AG10803 (cell line): ENCODE measurements at regions not wholly inside any gene's neighbourhood (a gene's known extent, or its start where the extent isn't known, plus 50 kb on each side); places are given as distances from the start of the nearest gene placed in this dataset.

ENCODE experiments used
- DNase-seq: peaks from one replicate; pipeline ENCODE4 v3.0.0; 2010; ENCODE audit warnings: low read depth
- H3K4me3 ChIP-seq: 2 replicates; pipeline ENCODE4 v1.5.1; 2011; ENCODE audit warnings: mild to moderate bottlenecking, low read length, control low read depth
- TF ChIP-seq, protein P1 (sequence below): conservative IDR thresholded peaks from 2 replicates; pipeline ENCODE4 v1.5.1; 2011; ENCODE audit warnings: mild to moderate bottlenecking, low read length, control low read depth, inconsistent platforms

DNA sequence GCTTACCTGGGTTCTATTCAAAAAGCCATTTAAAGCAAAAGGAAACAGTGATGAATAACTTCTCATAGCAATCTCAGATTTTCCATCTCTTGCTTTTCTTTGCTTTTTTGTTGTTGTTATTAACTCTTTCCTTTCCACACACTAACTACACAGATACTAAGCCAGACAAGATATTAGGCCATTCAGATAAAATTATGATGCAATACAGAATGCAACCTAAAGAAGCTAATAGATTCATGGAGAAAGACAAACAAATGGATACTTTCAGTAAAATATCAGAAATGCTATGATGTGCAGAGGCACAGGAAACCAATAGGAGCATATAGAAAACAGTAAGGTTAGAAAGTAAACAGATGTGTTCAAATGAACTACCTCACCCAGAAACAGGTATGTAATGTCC lies 597.0 kb upstream of the ITGA1 start:
- no peak for DNase-seq
- TF ChIP-seq, protein P1, sequence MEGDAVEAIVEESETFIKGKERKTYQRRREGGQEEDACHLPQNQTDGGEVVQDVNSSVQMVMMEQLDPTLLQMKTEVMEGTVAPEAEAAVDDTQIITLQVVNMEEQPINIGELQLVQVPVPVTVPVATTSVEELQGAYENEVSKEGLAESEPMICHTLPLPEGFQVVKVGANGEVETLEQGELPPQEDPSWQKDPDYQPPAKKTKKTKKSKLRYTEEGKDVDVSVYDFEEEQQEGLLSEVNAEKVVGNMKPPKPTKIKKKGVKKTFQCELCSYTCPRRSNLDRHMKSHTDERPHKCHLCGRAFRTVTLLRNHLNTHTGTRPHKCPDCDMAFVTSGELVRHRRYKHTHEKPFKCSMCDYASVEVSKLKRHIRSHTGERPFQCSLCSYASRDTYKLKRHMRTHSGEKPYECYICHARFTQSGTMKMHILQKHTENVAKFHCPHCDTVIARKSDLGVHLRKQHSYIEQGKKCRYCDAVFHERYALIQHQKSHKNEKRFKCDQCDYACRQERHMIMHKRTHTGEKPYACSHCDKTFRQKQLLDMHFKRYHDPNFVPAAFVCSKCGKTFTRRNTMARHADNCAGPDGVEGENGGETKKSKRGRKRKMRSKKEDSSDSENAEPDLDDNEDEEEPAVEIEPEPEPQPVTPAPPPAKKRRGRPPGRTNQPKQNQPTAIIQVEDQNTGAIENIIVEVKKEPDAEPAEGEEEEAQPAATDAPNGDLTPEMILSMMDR: no peak
- no peak overlapping the region for H3K4me3 ChIP-seq

DNA sequence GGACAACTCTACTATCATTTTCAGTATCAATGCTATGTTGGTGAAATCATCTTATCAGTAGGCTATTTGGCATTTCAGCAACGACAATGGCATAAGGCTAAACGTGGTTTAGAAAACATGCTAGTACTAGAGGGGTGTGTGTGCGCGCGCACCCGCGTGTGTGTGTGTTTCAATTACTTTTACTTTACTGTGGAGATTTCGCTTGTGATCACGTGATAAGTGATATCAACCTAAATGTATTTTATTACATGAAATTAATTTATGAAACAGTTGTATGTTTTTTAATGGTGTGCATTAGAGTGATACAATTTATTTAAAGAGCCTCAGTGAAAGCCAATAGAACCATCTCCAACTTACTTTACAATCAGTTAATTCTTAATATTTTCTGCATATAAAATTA lies 587.9 kb upstream of the ITGA1 start:
- H3K4me3 ChIP-seq: no peak overlapping the region
- DNase-seq: no peak
- TF ChIP-seq, protein P1: no peak

DNA sequence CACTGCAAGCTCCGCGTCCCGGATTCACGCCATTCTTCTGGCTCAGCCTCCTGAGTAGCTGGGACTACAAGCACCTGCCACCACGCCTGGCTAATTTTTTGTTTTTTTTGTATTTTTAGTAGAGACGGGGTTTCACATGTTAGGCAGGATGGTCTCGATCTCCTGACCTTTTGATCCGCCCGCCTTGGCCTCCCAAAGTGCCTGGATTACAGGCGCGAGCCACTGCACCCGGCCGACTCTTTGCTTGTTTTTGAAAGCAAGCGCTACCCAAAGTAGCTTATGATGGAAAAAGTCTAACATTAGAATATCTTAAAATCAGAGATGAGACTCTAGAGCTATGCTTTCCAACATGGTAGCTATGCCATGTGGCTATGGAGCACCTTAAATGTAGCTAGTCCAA lies 585.5 kb upstream of the ITGA1 start:
- TF ChIP-seq, protein P1: no peak
- DNase-seq: no peak
- H3K4me3 ChIP-seq: no peak overlapping the region

DNA sequence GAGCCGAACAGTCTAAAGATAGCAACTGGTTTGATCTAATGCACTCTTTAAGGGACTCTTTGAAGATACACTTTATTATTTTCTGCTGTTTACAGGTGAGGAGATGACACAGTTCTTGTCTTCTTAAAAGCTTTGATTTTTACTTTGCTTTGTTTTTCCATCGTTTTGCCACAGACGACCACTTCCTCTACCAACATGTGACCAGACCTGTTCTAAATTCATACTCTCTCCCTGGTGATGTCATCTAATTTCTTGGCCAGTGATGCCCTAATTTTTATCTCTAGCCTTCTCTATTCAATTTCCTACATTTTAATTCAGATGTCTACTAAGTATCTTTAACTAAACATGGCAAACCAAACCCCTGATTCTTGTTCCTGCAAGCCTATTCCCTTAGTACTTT lies 583.4 kb upstream of the ITGA1 start:
- DNase-seq: no peak
- H3K4me3 ChIP-seq: no peak overlapping the region
- TF ChIP-seq, protein P1: no peak
